ENCODE measurements at regions not wholly inside any gene's neighbourhood (a gene's known extent, or its start where the extent isn't known, plus 50 kb on each side); places are given as distances from the start of the nearest gene placed in this dataset.

GRCh38 chr10:36725581-36726520, 399.5 kb upstream of the ANKRD30A start:
- no peak overlapping the region for H3K4me3 ChIP-seq (ENCODE audit: low read depth, low read length)
- DNase-seq (ENCODE audit: low read depth): no peak
- TF ChIP-seq CTCF (IDR thresholded peaks at IDR 0.05; ENCODE audit: insufficient read depth, low read depth, low read length, missing control alignments): no peak

DNA sequence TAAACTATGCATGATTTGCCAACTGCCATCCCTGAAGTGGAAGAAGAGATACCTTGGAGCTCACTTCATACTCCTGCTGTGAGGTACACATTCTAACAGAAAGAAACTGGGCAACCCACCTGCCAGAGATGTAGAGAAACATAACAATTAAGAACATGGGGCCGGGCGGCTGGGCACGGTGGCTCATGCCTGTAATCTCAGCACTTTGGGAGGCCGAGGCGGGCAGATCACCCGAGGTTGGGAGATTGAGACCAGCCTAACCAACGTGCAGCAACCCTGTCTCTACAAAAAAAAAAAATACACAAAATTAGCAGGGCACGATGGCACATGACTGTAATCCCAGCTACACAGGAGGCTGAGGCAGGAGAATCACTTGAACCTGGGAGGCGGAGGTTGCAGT, 402.6 kb upstream of the ANKRD30A start:
- TF ChIP-seq CTCF (IDR thresholded peaks at IDR 0.05; ENCODE audit: insufficient read depth, low read depth, low read length, missing control alignments): no peak
- DNase-seq (ENCODE audit: low read depth): no peak
- H3K4me3 ChIP-seq (ENCODE audit: low read depth, low read length): no peak overlapping the region

DNA sequence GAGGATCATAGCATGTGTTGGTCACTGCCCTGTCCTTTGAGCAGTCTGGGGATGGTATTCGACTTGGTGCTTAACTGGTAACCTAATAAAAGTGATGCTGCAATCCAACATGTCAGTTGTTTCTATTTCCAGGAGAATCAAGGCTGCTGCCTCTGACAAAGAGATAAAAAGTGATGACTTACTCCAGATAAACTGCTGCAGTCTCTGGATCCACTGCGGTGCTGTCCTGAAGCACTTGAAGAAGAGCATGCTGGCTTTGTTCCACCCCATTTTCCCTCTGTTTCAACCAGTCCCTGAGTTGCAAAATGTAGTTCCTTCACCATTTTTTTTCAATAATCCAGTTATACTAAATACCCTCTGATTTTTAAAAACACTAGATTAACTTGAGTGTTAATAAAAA, 403.5 kb upstream of the ANKRD30A start:
- TF ChIP-seq CTCF (IDR thresholded peaks at IDR 0.05; ENCODE audit: insufficient read depth, low read depth, low read length, missing control alignments): no peak
- DNase-seq (ENCODE audit: low read depth): no peak
- H3K4me3 ChIP-seq (ENCODE audit: low read depth, low read length): no peak overlapping the region

DNA sequence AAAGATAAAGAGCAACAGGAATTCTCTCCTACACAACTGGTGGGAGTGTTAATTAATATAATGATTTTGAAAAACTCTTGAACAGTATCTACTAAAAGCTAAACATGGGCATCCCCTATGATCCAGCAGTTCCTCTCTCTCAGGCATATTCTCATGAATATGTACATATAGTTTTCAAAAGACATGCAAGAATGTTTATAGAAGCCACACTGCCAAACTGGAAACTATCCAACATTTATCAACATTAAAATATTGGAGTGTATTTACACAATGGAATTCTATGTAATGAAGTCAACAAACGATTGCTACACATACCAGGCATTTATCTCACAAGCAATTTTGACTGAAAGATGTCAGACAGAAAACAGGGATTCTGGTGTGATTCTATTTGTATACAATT, 404.5 kb upstream of the ANKRD30A start:
- H3K4me3 ChIP-seq (ENCODE audit: low read depth, low read length): no peak overlapping the region
- no peak for DNase-seq (ENCODE audit: low read depth)
- no peak for TF ChIP-seq CTCF (IDR thresholded peaks at IDR 0.05; ENCODE audit: insufficient read depth, low read depth, low read length, missing control alignments)

DNA sequence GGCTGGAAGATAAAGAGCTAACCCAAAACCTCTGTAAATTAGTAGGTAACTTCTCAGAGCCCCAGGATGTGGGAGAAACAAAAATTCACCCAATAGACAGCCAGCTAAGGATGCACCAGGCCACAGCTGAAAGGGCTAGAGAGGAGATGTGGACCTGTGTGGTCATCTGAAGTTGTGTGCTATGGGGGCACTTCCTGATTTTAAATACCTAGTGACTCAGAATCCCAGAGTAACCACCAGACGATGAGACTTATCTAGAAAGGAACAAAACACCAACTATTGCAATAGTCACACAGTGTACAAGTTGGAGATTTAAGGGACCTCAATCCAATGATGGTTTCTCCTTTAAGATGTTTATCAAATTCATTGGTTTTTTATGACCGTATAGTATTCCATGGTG, 408.3 kb upstream of the ANKRD30A start:
- no peak for TF ChIP-seq CTCF (IDR thresholded peaks at IDR 0.05; ENCODE audit: insufficient read depth, low read depth, low read length, missing control alignments)
- no peak for DNase-seq (ENCODE audit: low read depth)
- H3K4me3 ChIP-seq (ENCODE audit: low read depth, low read length): no peak overlapping the region

DNA sequence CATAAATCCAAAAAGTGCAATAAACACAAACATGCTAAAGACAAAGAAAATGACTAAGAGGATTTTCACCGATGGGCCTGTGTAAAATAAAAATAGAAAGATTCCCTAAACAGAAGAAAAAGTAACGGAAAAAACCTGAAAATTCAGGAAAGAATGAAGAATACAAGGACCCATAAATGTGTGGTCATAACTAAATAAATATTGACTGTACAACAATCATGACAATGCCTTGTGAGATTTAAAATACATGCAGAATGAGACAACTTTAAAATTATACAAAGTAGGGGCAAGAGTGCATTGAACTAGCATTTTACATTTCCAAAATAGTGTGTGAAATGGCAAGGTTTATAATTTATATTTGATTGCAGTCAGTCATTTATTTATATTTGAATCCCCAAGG, 409.1 kb upstream of the ANKRD30A start:
- no peak for DNase-seq (ENCODE audit: low read depth)
- TF ChIP-seq CTCF (IDR thresholded peaks at IDR 0.05; ENCODE audit: insufficient read depth, low read depth, low read length, missing control alignments): no peak
- H3K4me3 ChIP-seq (ENCODE audit: low read depth, low read length): no peak overlapping the region

- no peak for DNase-seq (ENCODE audit: low read depth)
- H3K4me3 ChIP-seq (ENCODE audit: low read depth, low read length): no peak overlapping the region
- TF ChIP-seq CTCF (IDR thresholded peaks at IDR 0.05; ENCODE audit: insufficient read depth, low read depth, low read length, missing control alignments): no peak
These were observed 412.7 kb upstream of the ANKRD30A start for GRCh38 chr10:36712695-36713094.
